HL-60/S4 (cell line): ENCODE measurements at regions not wholly inside any gene's neighbourhood (a gene's known extent, or its start where the extent isn't known, plus 50 kb on each side); places are given as distances from the start of the nearest gene placed in this dataset.

Experiments
- in situ Hi-C: fragments of 300-500 bp; cut with MboI; formaldehyde crosslinking; loops from 2 replicates; pipeline ENCODE4 v1.14.3; 2022; ENCODE audit warnings: low sequenced_read_pairs

GRCh38 chr20:55291261-55291660 is 714.1 kb downstream of the CBLN4 start:
- in situ Hi-C loops: no loop called here

DNA sequence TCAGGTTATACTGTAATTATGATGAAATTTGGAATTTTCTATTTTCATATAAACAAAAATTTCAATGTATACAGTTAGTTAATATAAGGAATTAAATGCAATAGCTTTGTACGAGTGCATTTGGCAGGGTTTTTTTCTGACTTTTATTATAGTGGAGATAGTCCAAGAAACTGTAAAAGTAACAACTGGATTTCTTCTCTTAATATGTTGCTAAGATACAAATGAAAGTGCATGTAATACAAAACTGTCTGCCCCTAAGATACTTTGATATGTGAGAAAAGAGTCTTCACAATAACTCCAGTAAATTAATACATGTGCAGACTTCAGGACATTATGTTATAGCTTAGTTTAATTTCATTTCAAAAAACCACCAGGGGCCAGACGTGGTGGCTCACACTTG is 721.4 kb downstream of the CBLN4 start:
- in situ Hi-C loops: no loop called here

GRCh38 chr20:55273149-55273548 is 732.2 kb downstream of the CBLN4 start:
- in situ Hi-C loops: no loop called here

DNA sequence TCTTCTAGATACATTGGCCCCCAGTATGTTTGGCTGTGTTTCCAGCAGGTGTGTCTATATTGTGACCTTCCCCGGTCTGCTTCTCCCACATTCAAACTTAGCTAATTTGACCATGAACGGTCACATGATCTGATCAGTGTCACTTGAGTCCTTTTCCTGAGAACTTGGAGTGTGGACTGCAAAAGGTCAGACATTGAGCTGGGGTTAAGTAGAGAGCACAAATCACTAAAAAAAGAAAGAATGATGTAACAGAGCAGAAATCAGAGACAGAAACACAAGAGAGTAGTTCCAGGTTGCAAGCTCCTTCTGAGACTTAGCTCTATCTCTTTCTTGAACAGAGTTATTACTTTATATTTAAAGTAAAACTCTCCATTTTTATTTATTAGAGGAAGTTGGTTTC is 733.9 kb downstream of the CBLN4 start:
- in situ Hi-C loops: no loop called here

DNA sequence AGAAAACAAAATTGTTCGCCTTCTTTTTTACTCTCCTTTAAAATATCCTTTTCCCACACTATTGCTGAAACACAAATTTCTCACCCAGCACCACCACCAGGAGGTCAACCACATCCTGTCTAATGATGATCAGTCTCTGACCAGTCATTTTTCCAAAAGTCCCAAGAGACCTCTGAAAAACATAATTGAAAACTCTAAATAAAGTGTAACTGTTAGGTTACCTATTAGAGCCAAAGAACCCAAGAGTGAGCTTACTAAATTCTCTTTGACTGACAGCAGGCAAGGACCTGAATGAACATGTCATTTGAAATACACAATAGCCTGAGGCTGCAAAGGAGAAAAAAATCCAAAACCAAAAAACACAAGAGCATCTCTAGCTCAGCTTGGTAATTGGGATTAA is 735.4 kb downstream of the CBLN4 start:
- in situ Hi-C loops: no loop called here

DNA sequence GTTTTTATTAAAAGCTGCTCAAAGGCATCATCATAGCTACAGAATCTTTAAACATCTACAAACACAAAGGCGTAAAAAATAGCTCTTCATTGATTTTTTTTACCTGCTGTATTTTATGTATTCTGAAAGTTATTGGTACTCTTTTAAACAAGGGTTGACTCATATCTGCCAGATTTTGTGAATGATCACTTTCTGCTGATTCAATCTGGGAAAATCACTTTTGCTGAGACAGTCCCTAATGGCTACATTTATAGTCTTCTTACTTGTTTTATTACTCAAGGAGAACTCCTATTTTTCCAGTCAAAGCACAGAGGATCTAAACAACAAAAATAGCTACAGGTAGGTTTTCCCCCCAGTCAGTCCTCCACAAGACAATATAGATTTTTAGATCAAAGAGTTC is 739.0 kb downstream of the CBLN4 start:
- in situ Hi-C loops: no loop called here

DNA sequence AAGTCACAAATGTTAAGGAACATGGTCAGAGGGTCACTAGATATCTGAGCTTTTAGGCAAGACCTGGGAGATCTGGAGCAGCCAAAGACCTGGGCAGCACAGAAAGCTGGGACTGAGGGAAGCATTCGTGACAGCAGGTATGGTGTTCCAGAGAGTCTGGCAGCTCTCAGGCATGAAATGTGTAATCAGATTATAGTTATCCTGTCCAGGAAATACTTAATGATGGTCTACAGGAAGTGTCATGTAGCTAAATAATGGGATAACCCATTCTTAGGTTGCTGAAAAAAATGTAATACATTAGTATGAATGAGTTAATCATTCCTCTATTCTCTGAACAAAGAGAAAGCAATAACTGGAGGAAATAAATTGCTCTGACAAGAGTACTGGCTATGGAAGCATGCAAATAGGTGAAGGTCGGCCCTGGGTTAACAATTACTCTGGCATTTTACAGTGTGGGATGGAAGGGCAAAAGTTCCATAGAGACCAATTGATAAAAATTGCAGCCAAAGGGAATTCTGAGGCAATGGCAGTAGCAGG is 740.5 kb downstream of the CBLN4 start:
- in situ Hi-C loops: no loop called here

DNA sequence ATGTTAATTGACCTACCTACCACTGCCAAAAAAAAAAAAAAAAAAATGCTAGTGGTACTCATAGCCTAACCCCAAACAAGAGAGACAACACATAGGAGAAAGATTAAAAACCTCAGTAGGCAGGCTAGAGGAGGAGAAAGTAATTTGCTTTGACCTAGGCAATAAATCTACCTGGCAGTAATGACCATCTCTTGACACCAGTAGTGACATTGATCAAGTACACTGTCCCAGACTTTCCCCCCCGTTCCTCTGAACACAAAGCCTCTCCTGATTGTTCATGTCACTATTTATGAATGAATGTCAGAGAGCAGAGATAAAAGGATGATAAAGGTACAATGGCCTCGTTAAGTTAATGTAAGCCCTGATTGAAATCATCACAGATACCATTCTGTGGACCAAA is 746.8 kb downstream of the CBLN4 start:
- in situ Hi-C loops: no loop called here

DNA sequence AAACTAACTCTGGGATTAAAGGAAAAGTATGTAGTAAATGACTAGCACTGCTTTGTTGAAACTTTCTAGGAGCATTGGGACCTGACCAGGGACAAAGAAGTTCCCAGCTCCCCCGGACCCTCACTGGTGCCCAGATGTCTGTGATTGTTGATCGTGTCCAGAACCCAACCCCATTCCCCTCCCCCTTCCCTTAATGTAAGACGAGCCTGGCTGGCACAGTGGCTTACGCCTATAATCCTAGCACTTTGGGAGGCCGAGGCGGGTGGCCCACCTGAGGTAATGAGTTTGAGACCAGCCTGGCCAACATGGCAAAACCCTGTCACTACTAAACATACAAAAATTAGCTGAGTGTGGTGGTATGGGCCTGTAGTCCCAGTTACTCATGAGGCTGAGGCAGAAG is 750.3 kb downstream of the CBLN4 start:
- in situ Hi-C loops: no loop called here

DNA sequence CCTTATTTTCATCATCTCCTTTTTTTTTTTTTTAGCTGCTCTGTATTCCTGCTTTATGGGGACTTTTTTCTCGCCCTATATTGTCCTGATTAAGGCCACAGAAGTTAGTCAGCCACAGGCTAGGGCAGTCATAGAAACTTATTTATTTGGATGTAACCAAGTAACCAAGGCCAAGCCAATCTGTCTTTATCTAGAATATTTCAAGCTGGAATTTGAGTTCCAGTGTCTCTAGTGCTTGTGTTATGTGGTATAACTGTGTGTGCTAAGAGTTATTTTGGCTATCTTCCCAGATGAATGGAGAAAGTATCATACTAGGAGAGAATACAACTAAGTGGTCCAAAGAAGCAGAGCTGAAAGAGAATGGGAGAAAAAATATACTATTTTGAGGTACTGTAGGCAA is 751.5 kb downstream of the CBLN4 start:
- in situ Hi-C loops: no loop called here

GRCh38 chr20:55252521-55252920 is 752.8 kb downstream of the CBLN4 start:
- in situ Hi-C loops: no loop called here

GRCh38 chr20:55251170-55251569 is 754.1 kb downstream of the CBLN4 start:
- in situ Hi-C loops: no loop called here

DNA sequence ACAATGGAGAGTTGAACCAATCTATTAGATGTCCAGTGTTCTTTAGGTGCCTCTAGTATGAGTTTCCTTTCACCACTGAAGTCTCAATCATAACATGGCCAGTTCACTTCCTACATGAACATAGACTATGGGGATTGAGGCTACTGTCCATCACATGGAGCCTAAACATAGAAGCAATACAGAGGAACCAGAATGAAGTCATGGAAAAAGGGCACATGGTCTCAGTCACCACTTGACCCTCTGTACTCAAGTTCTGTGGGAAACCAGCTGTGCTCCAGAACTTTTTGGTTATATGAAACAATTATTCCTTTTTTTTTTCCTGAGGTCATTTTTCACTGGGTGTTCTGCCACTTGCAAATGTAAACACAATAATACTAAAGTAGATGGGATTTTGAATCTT is 762.5 kb downstream of the CBLN4 start:
- in situ Hi-C loops: no loop called here

GRCh38 chr20:55239269-55239668 is 763.9 kb downstream of the DOK5 start:
- in situ Hi-C loops: no loop called here

GRCh38 chr20:55232647-55233046 is 757.3 kb downstream of the DOK5 start:
- in situ Hi-C loops: no loop called here

GRCh38 chr20:55229451-55229850 is 754.1 kb downstream of the DOK5 start:
- in situ Hi-C loops: no loop called here

DNA sequence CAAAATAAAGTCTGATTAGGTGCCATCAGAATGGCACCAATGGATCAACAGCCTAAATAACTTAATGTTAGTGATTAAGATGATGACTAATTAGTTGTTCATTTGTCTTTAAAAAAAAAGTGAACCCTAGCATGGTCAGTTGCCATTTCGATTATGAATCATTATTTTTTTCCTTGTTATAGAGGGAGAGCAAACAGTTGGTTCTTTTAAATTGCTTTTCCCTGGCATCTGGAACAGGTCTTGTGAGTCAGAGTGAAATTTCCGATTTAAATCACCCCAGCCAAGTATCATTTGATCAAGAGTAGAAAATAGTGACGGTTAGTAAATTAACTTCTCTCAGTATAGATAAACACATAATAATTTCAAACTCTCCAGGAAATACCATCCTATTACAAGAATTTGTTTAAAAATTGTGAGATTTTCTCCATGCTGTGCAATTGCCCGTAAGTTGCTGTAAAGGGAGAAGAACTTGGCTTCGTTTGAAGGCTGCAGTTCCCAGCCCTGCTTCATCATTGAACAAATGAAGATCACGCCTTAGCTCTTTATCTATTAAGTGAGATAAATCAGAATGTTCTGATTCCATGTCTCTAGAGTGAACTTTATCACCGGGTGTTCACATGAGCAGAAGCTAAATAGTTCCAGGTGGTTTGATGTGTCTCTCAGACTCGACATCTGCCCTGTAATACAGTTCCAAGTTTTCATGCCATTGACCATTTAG is 741.3 kb downstream of the DOK5 start:
- in situ Hi-C loops: no loop called here

GRCh38 chr20:55213653-55214052 is 738.3 kb downstream of the DOK5 start:
- in situ Hi-C loops: no loop called here

DNA sequence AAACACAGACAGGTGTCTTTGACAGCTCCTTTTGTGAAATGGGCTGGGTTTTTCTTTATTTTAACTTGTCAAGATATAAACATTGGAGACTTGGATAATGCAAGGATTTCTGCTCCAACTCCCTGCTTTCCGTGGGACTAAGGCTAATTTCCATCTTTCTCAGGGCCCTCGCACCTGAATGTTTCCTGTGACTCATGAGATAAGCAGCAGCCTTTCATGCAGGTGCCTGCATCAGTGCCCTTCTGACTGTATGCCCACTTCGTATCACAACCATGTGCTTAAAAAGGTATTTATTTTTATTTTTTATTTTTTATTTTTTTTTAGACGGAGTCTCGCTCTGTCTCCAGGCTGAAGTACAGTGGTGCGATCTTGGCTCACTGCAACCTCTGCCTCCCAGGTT is 736.1 kb downstream of the DOK5 start:
- in situ Hi-C loops: no loop called here

DNA sequence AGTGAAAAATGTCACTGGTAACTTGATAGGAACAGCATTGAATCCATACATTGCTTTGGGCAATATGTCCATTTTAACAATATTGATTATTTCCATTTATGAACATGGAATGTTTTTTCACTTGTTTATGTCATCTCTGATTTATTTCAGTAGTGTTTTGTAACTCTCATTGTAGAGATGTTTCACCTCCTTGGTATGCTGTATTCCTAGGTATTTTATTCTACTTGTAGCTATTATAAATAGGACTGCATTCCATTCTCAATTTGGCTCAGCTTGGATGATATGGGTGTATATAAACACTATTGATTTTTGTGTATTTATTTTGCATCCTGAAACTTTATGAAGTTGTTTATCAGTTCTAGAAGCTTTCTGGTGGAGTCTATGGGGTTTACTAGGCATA is 730.3 kb downstream of the DOK5 start:
- in situ Hi-C loops: no loop called here

DNA sequence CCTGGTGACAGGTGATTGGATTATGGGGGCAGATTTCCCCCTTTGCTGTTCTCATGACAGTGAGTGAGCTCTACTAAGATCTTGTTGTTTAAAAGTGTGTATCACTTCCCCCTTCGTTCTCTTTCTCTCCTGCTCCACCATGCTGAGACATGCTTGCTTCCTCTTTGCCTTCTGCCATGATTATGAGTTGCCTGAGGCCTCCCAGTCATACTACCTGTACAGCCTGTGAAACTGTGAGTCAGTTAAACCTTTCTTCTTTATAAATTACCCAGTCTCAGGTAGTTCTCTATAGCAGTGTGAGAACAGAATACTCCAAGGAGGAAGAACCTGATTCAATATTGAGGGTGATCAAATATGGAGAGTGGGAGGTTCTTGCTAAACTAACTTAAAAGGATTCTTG is 724.9 kb downstream of the DOK5 start:
- in situ Hi-C loops: no loop called here

- in situ Hi-C loops: no loop called here
These were observed 719.6 kb downstream of the DOK5 start for GRCh38 chr20:55194947-55195346.

- in situ Hi-C loops: no loop called here
These were observed 710.8 kb downstream of the DOK5 start for GRCh38 chr20:55186228-55186627.
